ENCODE measurements at regions not wholly inside any gene's neighbourhood (a gene's known extent, or its start where the extent isn't known, plus 50 kb on each side); places are given as distances from the start of the nearest gene placed in this dataset.

GRCh38 chr12:60834806-60835205 is 1239.0 kb downstream of the SLC16A7 start:
- Histone ChIP-seq H3K36me3 (ENCODE audit: control insufficient read depth in 2 of 2, insufficient read depth in 2 of 2, low read length in 2 of 2) (no peaks in the 10 kb centered on the region), H3K4me1 (ENCODE audit: control insufficient read depth in 2 of 2, insufficient read depth in 2 of 2, low read length in 2 of 2) (no peaks in the 10 kb centered on the region), H3K9ac (ENCODE audit: low read depth in 1 of 2, low read length in 2 of 2) (no peak overlapping the region), H3K4me3 (ENCODE audit: low read length in 2 of 2) (no peak overlapping the region), H3K9me3 (ENCODE audit: control insufficient read depth in 2 of 2, low read length in 2 of 2) (peaks cover 0 to 3% of the 10 kb centered on the region in 2 donors), H3K27ac (ENCODE audit: low read depth in 2 of 2, low read length in 2 of 2) (no peak overlapping the region), H3K27me3 (ENCODE audit: control insufficient read depth in 2 of 2, insufficient read depth in 2 of 2, low read length in 2 of 2) (no peaks in the 10 kb centered on the region)

- H3K4me1 ChIP-seq (ENCODE audit: control insufficient read depth in 2 of 2, insufficient read depth in 2 of 2, low read length in 2 of 2), result no peaks in the 10 kb centered on the region
- no peaks in the 10 kb centered on the region for H3K36me3 ChIP-seq (ENCODE audit: control insufficient read depth in 2 of 2, insufficient read depth in 2 of 2, low read length in 2 of 2)
- peaks cover 0 to 3% of the 10 kb centered on the region in 2 donors for H3K9me3 ChIP-seq (ENCODE audit: control insufficient read depth in 2 of 2, low read length in 2 of 2)
- H3K9ac ChIP-seq (ENCODE audit: low read depth in 1 of 2, low read length in 2 of 2), result no peak overlapping the region
- no peak overlapping the region for H3K27ac ChIP-seq (ENCODE audit: low read depth in 2 of 2, low read length in 2 of 2)
- no peak overlapping the region for H3K4me3 ChIP-seq (ENCODE audit: low read length in 2 of 2)
- no peaks in the 10 kb centered on the region for H3K27me3 ChIP-seq (ENCODE audit: control insufficient read depth in 2 of 2, insufficient read depth in 2 of 2, low read length in 2 of 2)
Measured at GRCh38 chr12:60836651-60837050, 1240.8 kb downstream of the SLC16A7 start.

GRCh38 chr12:60842181-60842580 is 1246.4 kb downstream of the SLC16A7 start:
- H3K4me3 ChIP-seq (ENCODE audit: low read length in 2 of 2), result no peak overlapping the region

GRCh38 chr12:60844101-60844500 is 1248.3 kb downstream of the SLC16A7 start:
- no peaks in the 10 kb centered on the region for H3K27me3 ChIP-seq (ENCODE audit: control insufficient read depth in 2 of 2, insufficient read depth in 2 of 2, low read length in 2 of 2)
- H3K4me3 ChIP-seq (ENCODE audit: low read length in 2 of 2), result no peak overlapping the region
- H3K9ac ChIP-seq (ENCODE audit: low read depth in 1 of 2, low read length in 2 of 2), result no peak overlapping the region
- H3K27ac ChIP-seq (ENCODE audit: low read depth in 2 of 2, low read length in 2 of 2), result no peak overlapping the region
- no peaks in the 10 kb centered on the region for H3K9me3 ChIP-seq (ENCODE audit: control insufficient read depth in 2 of 2, low read length in 2 of 2)
- no peaks in the 10 kb centered on the region for H3K36me3 ChIP-seq (ENCODE audit: control insufficient read depth in 2 of 2, insufficient read depth in 2 of 2, low read length in 2 of 2)
- no peaks in the 10 kb centered on the region for H3K4me1 ChIP-seq (ENCODE audit: control insufficient read depth in 2 of 2, insufficient read depth in 2 of 2, low read length in 2 of 2)

More at GRCh38 chr12:60842181-60842580, 1246.4 kb downstream of the SLC16A7 start:
- Histone ChIP-seq H3K9me3 (ENCODE audit: control insufficient read depth in 2 of 2, low read length in 2 of 2) (peaks cover 0 to 1% of the 10 kb centered on the region in 2 donors), H3K36me3 (ENCODE audit: control insufficient read depth in 2 of 2, insufficient read depth in 2 of 2, low read length in 2 of 2) (no peaks in the 10 kb centered on the region), H3K27ac (ENCODE audit: low read depth in 2 of 2, low read length in 2 of 2) (no peak overlapping the region), H3K9ac (ENCODE audit: low read depth in 1 of 2, low read length in 2 of 2) (no peak overlapping the region), H3K4me1 (ENCODE audit: control insufficient read depth in 2 of 2, insufficient read depth in 2 of 2, low read length in 2 of 2) (no peaks in the 10 kb centered on the region), H3K27me3 (ENCODE audit: control insufficient read depth in 2 of 2, insufficient read depth in 2 of 2, low read length in 2 of 2) (no peaks in the 10 kb centered on the region)

- Histone ChIP-seq H3K4me3 (ENCODE audit: low read length in 2 of 2) (no peak overlapping the region), H3K27ac (ENCODE audit: low read depth in 2 of 2, low read length in 2 of 2) (no peak overlapping the region), H3K9ac (ENCODE audit: low read depth in 1 of 2, low read length in 2 of 2) (no peak overlapping the region), H3K27me3 (ENCODE audit: control insufficient read depth in 2 of 2, insufficient read depth in 2 of 2, low read length in 2 of 2) (no peaks in the 10 kb centered on the region), H3K4me1 (ENCODE audit: control insufficient read depth in 2 of 2, insufficient read depth in 2 of 2, low read length in 2 of 2) (no peaks in the 10 kb centered on the region), H3K9me3 (ENCODE audit: control insufficient read depth in 2 of 2, low read length in 2 of 2) (no peaks in the 10 kb centered on the region), H3K36me3 (ENCODE audit: control insufficient read depth in 2 of 2, insufficient read depth in 2 of 2, low read length in 2 of 2) (no peaks in the 10 kb centered on the region)
Measured at GRCh38 chr12:60844875-60845274, 1249.0 kb downstream of the SLC16A7 start.

- Histone ChIP-seq H3K36me3 (ENCODE audit: control insufficient read depth in 2 of 2, insufficient read depth in 2 of 2, low read length in 2 of 2) (no peaks in the 10 kb centered on the region), H3K27ac (ENCODE audit: low read depth in 2 of 2, low read length in 2 of 2) (no peak overlapping the region), H3K4me3 (ENCODE audit: low read length in 2 of 2) (no peak overlapping the region), H3K9ac (ENCODE audit: low read depth in 1 of 2, low read length in 2 of 2) (no peak overlapping the region), H3K9me3 (ENCODE audit: control insufficient read depth in 2 of 2, low read length in 2 of 2) (no peaks in the 10 kb centered on the region), H3K27me3 (ENCODE audit: control insufficient read depth in 2 of 2, insufficient read depth in 2 of 2, low read length in 2 of 2) (no peaks in the 10 kb centered on the region), H3K4me1 (ENCODE audit: control insufficient read depth in 2 of 2, insufficient read depth in 2 of 2, low read length in 2 of 2) (no peaks in the 10 kb centered on the region)
Measured at GRCh38 chr12:60845696-60846095, 1249.9 kb downstream of the SLC16A7 start.

- Histone ChIP-seq H3K9me3 (ENCODE audit: control insufficient read depth in 2 of 2, low read length in 2 of 2) (no peaks in the 10 kb centered on the region), H3K4me3 (ENCODE audit: low read length in 2 of 2) (no peak overlapping the region), H3K9ac (ENCODE audit: low read depth in 1 of 2, low read length in 2 of 2) (no peak overlapping the region), H3K4me1 (ENCODE audit: control insufficient read depth in 2 of 2, insufficient read depth in 2 of 2, low read length in 2 of 2) (no peaks in the 10 kb centered on the region), H3K27ac (ENCODE audit: low read depth in 2 of 2, low read length in 2 of 2) (no peak overlapping the region), H3K27me3 (ENCODE audit: control insufficient read depth in 2 of 2, insufficient read depth in 2 of 2, low read length in 2 of 2) (no peaks in the 10 kb centered on the region), H3K36me3 (ENCODE audit: control insufficient read depth in 2 of 2, insufficient read depth in 2 of 2, low read length in 2 of 2) (no peaks in the 10 kb centered on the region)
Measured at GRCh38 chr12:60847281-60847680, 1251.5 kb downstream of the SLC16A7 start.

- no peaks in the 10 kb centered on the region for H3K36me3 ChIP-seq (ENCODE audit: control insufficient read depth in 2 of 2, insufficient read depth in 2 of 2, low read length in 2 of 2)
- no peaks in the 10 kb centered on the region for H3K9me3 ChIP-seq (ENCODE audit: control insufficient read depth in 2 of 2, low read length in 2 of 2)
- no peak overlapping the region for H3K4me3 ChIP-seq (ENCODE audit: low read length in 2 of 2)
- H3K27ac ChIP-seq (ENCODE audit: low read depth in 2 of 2, low read length in 2 of 2), result no peak overlapping the region
- H3K4me1 ChIP-seq (ENCODE audit: control insufficient read depth in 2 of 2, insufficient read depth in 2 of 2, low read length in 2 of 2), result no peaks in the 10 kb centered on the region
- no peaks in the 10 kb centered on the region for H3K27me3 ChIP-seq (ENCODE audit: control insufficient read depth in 2 of 2, insufficient read depth in 2 of 2, low read length in 2 of 2)
- H3K9ac ChIP-seq (ENCODE audit: low read depth in 1 of 2, low read length in 2 of 2), result no peak overlapping the region
Measured at GRCh38 chr12:60849723-60850122, 1253.9 kb downstream of the SLC16A7 start.

- Histone ChIP-seq H3K27me3 (ENCODE audit: control insufficient read depth in 2 of 2, insufficient read depth in 2 of 2, low read length in 2 of 2) (no peaks in the 10 kb centered on the region), H3K9ac (ENCODE audit: low read depth in 1 of 2, low read length in 2 of 2) (no peak overlapping the region), H3K36me3 (ENCODE audit: control insufficient read depth in 2 of 2, insufficient read depth in 2 of 2, low read length in 2 of 2) (no peaks in the 10 kb centered on the region), H3K9me3 (ENCODE audit: control insufficient read depth in 2 of 2, low read length in 2 of 2) (no peaks in the 10 kb centered on the region), H3K4me1 (ENCODE audit: control insufficient read depth in 2 of 2, insufficient read depth in 2 of 2, low read length in 2 of 2) (no peaks in the 10 kb centered on the region), H3K27ac (ENCODE audit: low read depth in 2 of 2, low read length in 2 of 2) (no peak overlapping the region), H3K4me3 (ENCODE audit: low read length in 2 of 2) (no peak overlapping the region)
Measured at GRCh38 chr12:60853407-60853806, 1257.6 kb downstream of the SLC16A7 start.

- H3K27ac ChIP-seq (ENCODE audit: low read depth in 2 of 2, low read length in 2 of 2), result no peak overlapping the region
- no peaks in the 10 kb centered on the region for H3K36me3 ChIP-seq (ENCODE audit: control insufficient read depth in 2 of 2, insufficient read depth in 2 of 2, low read length in 2 of 2)
- no peak overlapping the region for H3K4me3 ChIP-seq (ENCODE audit: low read length in 2 of 2)
- no peaks in the 10 kb centered on the region for H3K27me3 ChIP-seq (ENCODE audit: control insufficient read depth in 2 of 2, insufficient read depth in 2 of 2, low read length in 2 of 2)
- no peak overlapping the region for H3K9ac ChIP-seq (ENCODE audit: low read depth in 1 of 2, low read length in 2 of 2)
- H3K4me1 ChIP-seq (ENCODE audit: control insufficient read depth in 2 of 2, insufficient read depth in 2 of 2, low read length in 2 of 2), result no peaks in the 10 kb centered on the region
- H3K9me3 ChIP-seq (ENCODE audit: control insufficient read depth in 2 of 2, low read length in 2 of 2), result peaks cover 0 to 4% of the 10 kb centered on the region in 2 donors
Measured at GRCh38 chr12:60863421-60863820, 1267.6 kb downstream of the SLC16A7 start.

GRCh38 chr12:60872219-60872618 is 1276.4 kb downstream of the SLC16A7 start:
- Histone ChIP-seq H3K27ac (ENCODE audit: low read depth in 2 of 2, low read length in 2 of 2) (no peak overlapping the region), H3K9me3 (ENCODE audit: control insufficient read depth in 2 of 2, low read length in 2 of 2) (peaks cover 0 to 3% of the 10 kb centered on the region in 2 donors), H3K36me3 (ENCODE audit: control insufficient read depth in 2 of 2, insufficient read depth in 2 of 2, low read length in 2 of 2) (no peaks in the 10 kb centered on the region), H3K9ac (ENCODE audit: low read depth in 1 of 2, low read length in 2 of 2) (no peak overlapping the region), H3K27me3 (ENCODE audit: control insufficient read depth in 2 of 2, insufficient read depth in 2 of 2, low read length in 2 of 2) (no peaks in the 10 kb centered on the region), H3K4me3 (ENCODE audit: low read length in 2 of 2) (no peak overlapping the region), H3K4me1 (ENCODE audit: control insufficient read depth in 2 of 2, insufficient read depth in 2 of 2, low read length in 2 of 2) (no peaks in the 10 kb centered on the region)
